SU-DHL-6 (cell line): ENCODE measurements at regions not wholly inside any gene's neighbourhood (a gene's known extent, or its start where the extent isn't known, plus 50 kb on each side); places are given as distances from the start of the nearest gene placed in this dataset.

Source experiments
- CTCF ChIP-seq: fragments of 200-600 bp; sonication (generic); IDR thresholded peaks from one replicate; pipeline ENCODE4 v1.5.1; 2017; ENCODE audit warnings: antibody characterized with exemption, mild to moderate bottlenecking, low read length, moderate library complexity; ENCODE audit not compliant: insufficient read depth, poor library complexity, severe bottlenecking
- EZH2phosphoT487 ChIP-seq: fragments of 200-600 bp; sonication (generic), shearing (Covaris generic); conservative IDR thresholded peaks from 2 replicates; pipeline ENCODE4 v1.6.1; 2018; ENCODE audit warnings: mild to moderate bottlenecking, antibody characterized with exemption, low read length, moderate library complexity, mixed read lengths

GRCh38 chr9:11726659-11727058, 966.5 kb upstream of the TYRP1 start:
- no peak for TF ChIP-seq CTCF
- TF ChIP-seq EZH2phosphoT487, result no peak
